Stomach (tissue), 4 donors: ENCODE measurements at regions not wholly inside any gene's neighbourhood (a gene's known extent, or its start where the extent isn't known, plus 50 kb on each side); places are given as distances from the start of the nearest gene placed in this dataset.

Experiments
- POLR2AphosphoS5 ChIP-seq, 3 donors: sonication (generic); formaldehyde crosslinking; IDR thresholded peaks; one replicate each; pipeline ENCODE4 v1.6.1; 2016; ENCODE audit warnings: antibody characterized with exemption in 3 of 3
- TF ChIP-seq, protein P1 (sequence below), 7 experiments: fragments of 450-650 bp in 4 of 7; fragments of 200-600 bp in 3 of 7; sonication (generic) in 3 of 7; IDR thresholded peaks; one replicate each; pipeline ENCODE4 v1.5.1; 2016 to 2019; ENCODE audit warnings: antibody characterized with exemption in 7 of 7, control low read depth in 2 of 7, mild to moderate bottlenecking in 1 of 7

DNA sequence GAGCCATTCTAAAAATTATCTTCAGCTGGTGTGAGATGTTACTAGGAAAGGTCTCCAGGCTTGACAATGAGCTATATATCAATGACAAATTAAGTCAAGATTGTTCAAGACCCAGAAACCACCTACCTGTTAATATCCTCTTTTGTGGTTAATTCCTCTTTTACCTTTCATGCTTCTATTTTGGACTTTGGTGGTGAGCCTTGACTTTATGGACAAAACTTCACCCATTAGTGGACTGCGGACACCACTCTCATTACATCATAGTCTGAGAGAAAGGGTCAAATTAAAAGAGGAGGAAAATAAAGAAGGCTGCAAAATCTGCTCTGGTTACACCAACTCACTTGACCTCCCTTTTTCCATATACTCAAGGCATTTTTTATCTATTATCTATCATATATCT is 271.5 kb upstream of the TTC14 start:
- TF ChIP-seq, protein P1, sequence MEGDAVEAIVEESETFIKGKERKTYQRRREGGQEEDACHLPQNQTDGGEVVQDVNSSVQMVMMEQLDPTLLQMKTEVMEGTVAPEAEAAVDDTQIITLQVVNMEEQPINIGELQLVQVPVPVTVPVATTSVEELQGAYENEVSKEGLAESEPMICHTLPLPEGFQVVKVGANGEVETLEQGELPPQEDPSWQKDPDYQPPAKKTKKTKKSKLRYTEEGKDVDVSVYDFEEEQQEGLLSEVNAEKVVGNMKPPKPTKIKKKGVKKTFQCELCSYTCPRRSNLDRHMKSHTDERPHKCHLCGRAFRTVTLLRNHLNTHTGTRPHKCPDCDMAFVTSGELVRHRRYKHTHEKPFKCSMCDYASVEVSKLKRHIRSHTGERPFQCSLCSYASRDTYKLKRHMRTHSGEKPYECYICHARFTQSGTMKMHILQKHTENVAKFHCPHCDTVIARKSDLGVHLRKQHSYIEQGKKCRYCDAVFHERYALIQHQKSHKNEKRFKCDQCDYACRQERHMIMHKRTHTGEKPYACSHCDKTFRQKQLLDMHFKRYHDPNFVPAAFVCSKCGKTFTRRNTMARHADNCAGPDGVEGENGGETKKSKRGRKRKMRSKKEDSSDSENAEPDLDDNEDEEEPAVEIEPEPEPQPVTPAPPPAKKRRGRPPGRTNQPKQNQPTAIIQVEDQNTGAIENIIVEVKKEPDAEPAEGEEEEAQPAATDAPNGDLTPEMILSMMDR (IDR thresholded peaks at IDR 0.05) = no peak
- no peak for TF ChIP-seq POLR2AphosphoS5 (IDR thresholded peaks at IDR 0.05)
